HepG2 (cell line): ENCODE measurements at regions not wholly inside any gene's neighbourhood (a gene's known extent, or its start where the extent isn't known, plus 50 kb on each side); places are given as distances from the start of the nearest gene placed in this dataset.
"Not testable (repeated sequence)": the region's sequence is repeated elsewhere in the genome, so short reads cannot be mapped to it uniquely, and the experiment has no call there.

Source experiments
- ATAC-seq: fragments of 200-7000 bp; cut with Tn5 transposase; 3 replicates; pipeline ENCODE4 v1.9.1; 2020; ENCODE audit warnings: mild to moderate bottlenecking, moderate library complexity
- BruUV-seq: library from RNA; stranded (reverse); fragments of 400-500 nt; replicated peaks from 2 replicates; lab custom pipeline; 2021; lab: Mats Ljungman, UMichigan
- CTCF ChIA-PET: fragments of 300-600 bp; formaldehyde crosslinking; extraction: SDS; loops from one replicate; lab custom pipeline; 2021; ENCODE audit warnings: low total read pairs, inconsistent platforms, low intra/inter-chr PET ratio; lab: Yijun Ruan, JAX
- POLR2A ChIA-PET: fragments of 350-600 bp; sonication (Branson Sonifier 250); formaldehyde crosslinking; loops from one replicate; lab custom pipeline; 2020; ENCODE audit warnings: antibody characterized with exemption, inconsistent platforms; lab: Yijun Ruan, JAX
- DNase-seq: peaks from one replicate; pipeline ENCODE4 v3.0.0-alpha.2; 2015; ENCODE audit warnings: low spot score
- FAIRE-seq: peaks from 3 replicates; lab custom pipeline; 2011; peaks lifted over from hg19 to GRCh38; lab: Jason Lieb, UNC
- H2AFZ ChIP-seq: one replicate; pipeline ENCODE4 v1.6.1; 2011; ENCODE audit warnings: low read length, inconsistent platforms
- H3K27ac ChIP-seq: fragments of 300-600 bp; 3 replicates; pipeline ENCODE4 v1.8.0; 2011; ENCODE audit warnings: mixed run types, mild to moderate bottlenecking, mixed read lengths, low read length, inconsistent platforms; ENCODE audit not compliant: insufficient read depth; ENCODE audit errors: extremely low read length
- H3K27me3 ChIP-seq, 2 experiments: fragments of 200-600 bp in 1 of 2; 2 replicates in 1 of 2; 3 replicates in 1 of 2; pipeline versions ENCODE4 v1.6.0 to v1.8.0; 2011; ENCODE audit warnings: low read length in 2 of 2, mild to moderate bottlenecking in 2 of 2, moderate library complexity in 2 of 2, inconsistent platforms in 1 of 2; ENCODE audit not compliant: insufficient read depth in 2 of 2, control insufficient read depth in 1 of 2
- H3K36me3 ChIP-seq, 2 experiments: fragments of 200-600 bp in 1 of 2; replicated peaks in 1 of 2; 2 replicates in 1 of 2; 3 replicates in 1 of 2; pipeline versions ENCODE4 v1.5.1 to v1.8.0; 2011; ENCODE audit warnings: low read length in 2 of 2, inconsistent platforms in 1 of 2; ENCODE audit not compliant: insufficient read depth in 2 of 2, control insufficient read depth in 1 of 2
- H3K4me1 ChIP-seq: 2 replicates; pipeline ENCODE4 v1.5.1; 2012; ENCODE audit warnings: low read length, inconsistent platforms; ENCODE audit not compliant: insufficient read depth
- H3K4me2 ChIP-seq: 2 replicates; pipeline ENCODE4 v1.6.0; 2011; ENCODE audit warnings: low read depth, low read length, inconsistent platforms
- H3K4me3 ChIP-seq, 3 experiments: fragments of 200-600 bp in 1 of 3; sonication (generic), shearing (Covaris generic) in 1 of 3; replicated peaks in 1 of 3; 2 replicates each; pipeline ENCODE4 v1.5.1; 2011 to 2016; ENCODE audit warnings: low read length in 3 of 3, inconsistent platforms in 2 of 3, low read depth in 2 of 3, mild to moderate bottlenecking in 2 of 3, control low read depth in 1 of 3, mixed read lengths in 1 of 3; ENCODE audit not compliant: insufficient read depth in 1 of 3
- H3K79me2 ChIP-seq: one replicate; pipeline ENCODE4 v1.6.1; 2011; ENCODE audit warnings: low read length, inconsistent platforms; ENCODE audit not compliant: insufficient read depth
- H3K9ac ChIP-seq: 2 replicates; pipeline ENCODE4 v1.6.0; 2011; ENCODE audit warnings: mild to moderate bottlenecking, low read depth, low read length, inconsistent platforms; ENCODE audit not compliant: insufficient read depth
- H3K9me3 ChIP-seq: 2 replicates; pipeline ENCODE4 v1.5.1; 2012; ENCODE audit warnings: mild to moderate bottlenecking, low read length
- H4K20me1 ChIP-seq: 2 replicates; pipeline ENCODE4 v1.6.0; 2011; ENCODE audit warnings: inconsistent platforms, mild to moderate bottlenecking, low read length, moderate library complexity; ENCODE audit not compliant: insufficient read depth
- CENPBD1 ChIP-seq: sonication (generic); formaldehyde crosslinking; IDR thresholded peaks from 2 replicates; pipeline ENCODE4 v1.8.0; 2022; ENCODE audit warnings: missing genetic modification reagents, low read depth, mild to moderate bottlenecking, borderline replicate concordance
- HNRNPUL1 ChIP-seq: fragments of 200-400 bp; formaldehyde crosslinking; IDR thresholded peaks from 2 replicates; pipeline ENCODE4 v1.6.1; 2017; ENCODE audit warnings: low read depth, mild to moderate bottlenecking, low read length, moderate library complexity
- MIER3 ChIP-seq: IDR thresholded peaks from 2 replicates; pipeline ENCODE4 v1.6.1; 2016; ENCODE audit warnings: missing compliant biosample characterization, borderline replicate concordance
- RBAK ChIP-seq: sonication (generic); formaldehyde crosslinking; IDR thresholded peaks from 2 replicates; pipeline ENCODE4 v1.5.1; 2020; ENCODE audit warnings: mild to moderate bottlenecking, missing genetic modification reagents
- SAP130 ChIP-seq: IDR thresholded peaks from 2 replicates; pipeline ENCODE4 v1.6.1; 2016; ENCODE audit warnings: low read depth
- TFDP1 ChIP-seq: IDR thresholded peaks from 2 replicates; pipeline ENCODE4 v1.6.1; 2016; ENCODE audit warnings: missing compliant biosample characterization, missing genetic modification reagents, borderline replicate concordance
- THAP8 ChIP-seq: sonication (generic); formaldehyde crosslinking; IDR thresholded peaks from 2 replicates; pipeline ENCODE4 v1.5.1; 2020; ENCODE audit warnings: missing genetic modification reagents, mild to moderate bottlenecking, borderline replicate concordance
- TIGD3 ChIP-seq: sonication (generic); formaldehyde crosslinking; IDR thresholded peaks from 2 replicates; pipeline ENCODE4 v1.5.1; 2020; ENCODE audit warnings: mild to moderate bottlenecking, missing genetic modification reagents, borderline replicate concordance
- ZNF263 ChIP-seq: sonication (generic); formaldehyde crosslinking; IDR thresholded peaks from 2 replicates; pipeline ENCODE4 v1.4.0; 2020; ENCODE audit warnings: missing genetic modification reagents
- ZNF33B ChIP-seq: sonication (generic); formaldehyde crosslinking; IDR thresholded peaks from 2 replicates; pipeline ENCODE4 v1.5.1; 2020; ENCODE audit warnings: mild to moderate bottlenecking, missing genetic modification reagents
- ZNF496 ChIP-seq: sonication (generic); formaldehyde crosslinking; IDR thresholded peaks from 2 replicates; pipeline ENCODE4 v1.8.1; 2023; ENCODE audit warnings: mild to moderate bottlenecking, moderate library complexity, missing genetic modification reagents; ENCODE audit not compliant: insufficient replicate concordance
- ZNF619 ChIP-seq: sonication (generic); formaldehyde crosslinking; IDR thresholded peaks from 2 replicates; pipeline ENCODE4 v1.4.0; 2020; ENCODE audit warnings: mild to moderate bottlenecking, missing genetic modification reagents
- ZSCAN31 ChIP-seq: sonication (generic); formaldehyde crosslinking; IDR thresholded peaks from 2 replicates; pipeline ENCODE4 v1.5.0; 2020; ENCODE audit warnings: low read depth, mild to moderate bottlenecking, missing genetic modification reagents
- WGBS: methylation state at CpG from one replicate; pipeline ENCODE4 v1.1.6; 2017; ENCODE audit warnings: low lambda C conversion rate; 5-methylcytosine and 5-hydroxymethylcytosine counted together
- in situ Hi-C: cut with HindIII; loops from 2 replicates; pipeline ENCODE4 v1.10.0; 2017; ENCODE audit warnings: low pct_unique_long_range_greater_than_20kb; ENCODE audit not compliant: extremely low pct_ligation_motif_present
- intact Hi-C: fragments of 100-400 bp; cut with micrococcal nuclease; formaldehyde crosslinking; loops from one replicate; pipeline ENCODE4 v1.10.0; 2022; ENCODE audit not compliant: unreplicated experiment

DNA sequence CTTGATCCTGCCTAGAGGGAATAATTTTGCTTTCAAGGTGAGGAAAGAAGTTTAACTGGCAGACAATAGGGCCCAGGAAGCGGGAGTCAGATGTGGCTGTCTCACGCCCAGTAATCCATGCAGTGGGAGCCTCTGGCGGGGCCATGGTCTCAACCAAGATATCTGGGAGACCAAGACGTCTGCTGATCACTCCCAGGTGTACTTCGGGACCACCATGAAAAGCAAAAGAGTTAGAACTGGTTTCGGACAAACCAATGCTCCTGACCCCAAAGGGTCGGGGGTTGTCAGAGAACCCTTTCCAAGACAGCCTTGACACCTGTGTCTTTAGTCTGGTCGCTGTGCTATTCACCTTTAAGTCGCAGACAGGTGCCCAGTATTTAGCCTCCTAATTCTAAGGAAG is 256.9 kb upstream of the MBL2 start:
- Histone ChIP-seq H3K9ac (no peak overlapping the region), H4K20me1 (no peaks in the 10 kb centered on the region), H3K9me3 (no peaks in the 10 kb centered on the region), H3K4me3 (no peak overlapping the region), H3K36me3 (no peaks in the 10 kb centered on the region), H3K27me3 (no peaks in the 10 kb centered on the region; a peak in 1 of 5 replicates), H3K27ac (no peak overlapping the region), H3K4me1 (peaks cover 37% of the 10 kb centered on the region), H3K79me2 (no peaks in the 10 kb centered on the region), H3K4me2 (no peak overlapping the region), H2AFZ (no peak overlapping the region)
- ATAC-seq (no peak), FAIRE-seq (no peak), DNase-seq (no peak)
- ChIA-PET CTCF (no interaction called here), POLR2A (no interaction called here)
- in situ Hi-C loops: no loop called here
- no peak for TF ChIP-seq ZNF33B (CRISPR knock-in tag)
- TF ChIP-seq CENPBD1 (CRISPR knock-in tag): no peak
- no peak for TF ChIP-seq ZSCAN31 (CRISPR knock-in tag)
- no peak for TF ChIP-seq RBAK (CRISPR knock-in tag)
- TF ChIP-seq ZNF263: no peak
- TF ChIP-seq ZNF619 (CRISPR knock-in tag): no peak
- TF ChIP-seq SAP130 (CRISPR knock-in tag): no peak
- no peak for TF ChIP-seq TIGD3
- no peak for TF ChIP-seq HNRNPUL1
- TF ChIP-seq TFDP1 (CRISPR knock-in tag): no peak
- no peak for TF ChIP-seq THAP8 (CRISPR knock-in tag)
- TF ChIP-seq MIER3 (CRISPR knock-in tag): no peak
- TF ChIP-seq ZNF496 (CRISPR knock-in tag): no peak
- WGBS: 86% methylated on average over 7 of the region's 9 CpGs
- intact Hi-C loops: loop anchor here (5.0 kb wide), 1 partner anchor 77 kb away; no protein-coding TSS in a partner anchor
- BruUV-seq: no TSS peak

DNA sequence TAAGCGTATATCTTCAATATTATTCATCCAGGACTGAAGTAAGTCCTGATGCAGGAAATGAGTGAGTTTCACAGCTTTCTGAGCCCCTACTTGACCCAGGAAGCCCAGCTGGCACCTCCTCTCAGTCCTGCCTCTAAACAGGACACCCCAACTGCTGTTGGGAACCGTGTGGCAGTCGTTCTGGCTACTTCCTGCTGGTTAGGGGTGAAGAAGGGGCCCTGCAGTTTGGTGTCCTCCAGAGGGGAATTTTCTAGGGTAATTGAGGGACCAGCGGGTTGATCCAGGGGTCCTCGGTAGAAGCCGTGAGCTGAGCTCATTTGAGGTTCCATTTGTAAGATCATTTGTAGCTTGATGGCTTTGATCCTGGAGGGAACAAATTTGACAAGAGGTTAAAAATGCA is 253.2 kb upstream of the MBL2 start:
- H3K27me3 ChIP-seq, DNase-seq, POLR2A ChIA-PET, in situ Hi-C loops, H2AFZ ChIP-seq, H3K4me3 ChIP-seq, H3K36me3 ChIP-seq, BruUV-seq, H3K9me3 ChIP-seq, H3K79me2 ChIP-seq, H4K20me1 ChIP-seq, ATAC-seq, FAIRE-seq, CTCF ChIA-PET: not testable (repeated sequence)
- 67% methylated on average over 6 of the region's 6 CpGs for WGBS
- Histone ChIP-seq H3K9ac (peak overlapping the region; percentile 55; the same call in 1 of the 2 replicates), H3K4me1 (peaks cover 32% of the 10 kb centered on the region), H3K27ac (peak overlapping the region; percentile 42), H3K4me2 (peak overlapping the region; percentile 74)
- intact Hi-C loops: loop anchor here (5.0 kb wide), 1 partner anchor 73 kb away; no protein-coding TSS in a partner anchor
